GM12878 (cell line): ENCODE measurements at regions not wholly inside any gene's neighbourhood (a gene's known extent, or its start where the extent isn't known, plus 50 kb on each side); places are given as distances from the start of the nearest gene placed in this dataset.
"Not testable (repeated sequence)": the region's sequence is repeated elsewhere in the genome, so short reads cannot be mapped to it uniquely, and the experiment has no call there.

Experiments
- ATAC-seq: fragments of 200-7000 bp; cut with Tn5 transposase; 3 replicates; pipeline ENCODE4 v1.9.1; 2020; ENCODE audit warnings: mild to moderate bottlenecking, moderate library complexity
- BruUV-seq: library from RNA; stranded (reverse); fragments of 400-500 nt; replicated peaks from 2 replicates; lab custom pipeline; 2021; lab: Mats Ljungman, UMichigan
- CTCF ChIA-PET: fragments of 300-600 bp; sonication (Branson Sonifier 250); formaldehyde crosslinking; extraction: SDS; loops from one replicate; lab custom pipeline; 2021; ENCODE audit warnings: inconsistent platforms; lab: Yijun Ruan, JAX
- POLR2A ChIA-PET: fragments of 350-600 bp; formaldehyde crosslinking; extraction: SDS; loops from one replicate; lab custom pipeline; 2021; ENCODE audit warnings: inconsistent platforms; lab: Charles Lee
- RAD21 ChIA-PET: fragments of 300-600 bp; sonication (Branson Sonifier 250); formaldehyde crosslinking; loops from one replicate; lab custom pipeline; 2023; ENCODE audit warnings: antibody characterized with exemption; ENCODE audit not compliant: unreplicated experiment; lab: Charles Lee
- SMC1A ChIA-PET: fragments of 300-600 bp; sonication (Branson Sonifier 250); formaldehyde crosslinking; loops from one replicate; lab custom pipeline; 2023; ENCODE audit not compliant: unreplicated experiment, uncharacterized antibody; lab: Charles Lee
- DNase-seq: peaks from one replicate; pipeline ENCODE4 v3.0.0-alpha.2; 2011; ENCODE audit warnings: low read depth, low spot score
- FAIRE-seq: peaks from 3 replicates; lab custom pipeline; 2011; peaks lifted over from hg19 to GRCh38; lab: Jason Lieb, UNC
- H2AFZ ChIP-seq: 2 replicates; pipeline ENCODE4 v1.6.0; 2011; ENCODE audit warnings: low read depth, low read length, control low read depth; ENCODE audit not compliant: control insufficient read depth
- H3K27ac ChIP-seq: 2 replicates; pipeline ENCODE4 v1.5.1; 2011; ENCODE audit warnings: control low read depth; ENCODE audit not compliant: control insufficient read depth, insufficient read depth
- H3K27me3 ChIP-seq, 2 experiments: replicated peaks in 1 of 2; 2 replicates each; pipeline versions ENCODE4 v1.6.0 to v1.6.1; 2011; ENCODE audit warnings: low read length in 1 of 2; ENCODE audit not compliant: control insufficient read depth in 2 of 2, insufficient read depth in 2 of 2
- H3K36me3 ChIP-seq, 2 experiments: 2 replicates each; pipeline ENCODE4 v1.5.1; 2011; ENCODE audit warnings: low read length in 1 of 2; ENCODE audit not compliant: control insufficient read depth in 2 of 2, insufficient read depth in 2 of 2
- H3K4me1 ChIP-seq: 2 replicates; pipeline ENCODE4 v1.6.1; 2011; ENCODE audit warnings: mild to moderate bottlenecking, low read length, moderate library complexity, mixed read lengths; ENCODE audit not compliant: control insufficient read depth, insufficient read depth
- H3K4me2 ChIP-seq: 2 replicates; pipeline ENCODE4 v1.6.0; 2011; ENCODE audit warnings: control low read depth; ENCODE audit not compliant: control insufficient read depth, insufficient read depth
- H3K4me3 ChIP-seq: fragments of 200-600 bp; sonication (generic); 2 replicates; pipeline ENCODE4 v1.5.1; 2016
- H3K79me2 ChIP-seq: 2 replicates; pipeline ENCODE4 v1.6.0; 2011; ENCODE audit warnings: low read length; ENCODE audit not compliant: control insufficient read depth, insufficient read depth
- H3K9ac ChIP-seq: 2 replicates; pipeline ENCODE4 v1.8.0; 2011; ENCODE audit warnings: low read length, control low read depth, mixed read lengths; ENCODE audit not compliant: control insufficient read depth, insufficient read depth
- H3K9me3 ChIP-seq: replicated peaks from 3 replicates; pipeline ENCODE4 v1.5.1; 2011; ENCODE audit warnings: mild to moderate bottlenecking, low read length; ENCODE audit not compliant: control insufficient read depth, insufficient read depth
- H4K20me1 ChIP-seq: 2 replicates; pipeline ENCODE4 v1.6.0; 2011; ENCODE audit not compliant: control insufficient read depth, insufficient read depth
- ZBED1 ChIP-seq: IDR thresholded peaks from 2 replicates; pipeline ENCODE4 v1.6.1; 2016; ENCODE audit warnings: borderline replicate concordance
- WGBS: methylation state at CpG from one replicate; pipeline ENCODE4 v1.1.6; 2016; ENCODE audit warnings: low lambda C conversion rate; ENCODE audit not compliant: insufficient replicate concordance, insufficient coverage; ENCODE audit errors: missing lambda C conversion rate; 5-methylcytosine and 5-hydroxymethylcytosine counted together
- in situ Hi-C: fragments of 300-500 bp; cut with MboI; formaldehyde crosslinking; loops from 9 replicates; pipeline ENCODE4 v1.14.3; 2018; ENCODE audit warnings: mixed read lengths
- intact Hi-C: fragments of 100-400 bp; cut with micrococcal nuclease; formaldehyde crosslinking; loops from one replicate; pipeline ENCODE4 v1.14.2; 2022; ENCODE audit not compliant: unreplicated experiment

DNA sequence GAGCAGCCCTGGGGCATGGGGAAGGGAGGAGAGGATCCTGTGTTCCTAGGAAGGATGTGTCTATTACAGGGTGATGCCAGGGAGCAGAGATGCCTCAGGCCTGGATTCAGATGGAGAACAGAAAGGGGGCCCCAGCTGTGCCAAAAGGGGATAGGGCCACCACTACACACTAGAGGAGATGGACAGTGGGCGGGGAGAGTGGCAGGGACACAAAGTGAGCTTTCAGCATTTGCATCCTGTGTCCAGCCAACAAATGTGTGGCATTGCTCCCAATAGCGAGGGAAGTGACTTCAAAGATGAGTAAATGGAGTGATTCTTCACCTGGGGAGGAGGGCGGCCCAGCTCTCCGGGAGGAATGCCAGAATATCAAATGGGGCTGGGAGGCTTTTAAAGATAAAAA, 64.9 kb upstream of the WAPL start:
- TF ChIP-seq ZBED1, result no peak
- SMC1A ChIA-PET, result interaction anchor here (0.6 to 1.3 kb wide), 6 partner anchors 15 to 286 kb away, joined by 3 to 6 read pairs (median 3); no protein-coding TSS in a partner anchor
- H3K27ac ChIP-seq, result no peak overlapping the region
- FAIRE-seq, result no peak
- H4K20me1 ChIP-seq, result no peaks in the 10 kb centered on the region
- ATAC-seq, result no peak
- no peak overlapping the region for H3K4me3 ChIP-seq
- intact Hi-C loops (loop anchor here (5.0 to 10.0 kb wide), 2 partner anchors 112 to 324 kb away; no protein-coding TSS in a partner anchor), in situ Hi-C loops (no loop called here)
- no peaks in the 10 kb centered on the region for H3K79me2 ChIP-seq
- H2AFZ ChIP-seq, result no peak overlapping the region
- H3K4me2 ChIP-seq, result no peak overlapping the region
- no peaks in the 10 kb centered on the region for H3K4me1 ChIP-seq
- no peak for DNase-seq
- 33% methylated on average over 4 of the region's 4 CpGs for WGBS
- no TSS peak for BruUV-seq
- RAD21 ChIA-PET, result interaction anchor here (1.2 to 6.1 kb wide), 3 partner anchors 57 to 187 kb away, joined by 4 to 113 read pairs (median 5); no protein-coding TSS in a partner anchor
- POLR2A ChIA-PET, result interaction anchor here (1.6 kb wide), 1 partner anchor 193 kb away, joined by 3 read pairs; no protein-coding TSS in a partner anchor
- H3K9ac ChIP-seq, result no peak overlapping the region
- CTCF ChIA-PET, result interaction anchor here (0.7 to 4.4 kb wide), 8 partner anchors 10 to 325 kb away, joined by 3 to 74 read pairs (median 8); no protein-coding TSS in a partner anchor
- no peaks in the 10 kb centered on the region for H3K36me3 ChIP-seq
- H3K27me3 ChIP-seq, result no peaks in the 10 kb centered on the region
- no peaks in the 10 kb centered on the region for H3K9me3 ChIP-seq

DNA sequence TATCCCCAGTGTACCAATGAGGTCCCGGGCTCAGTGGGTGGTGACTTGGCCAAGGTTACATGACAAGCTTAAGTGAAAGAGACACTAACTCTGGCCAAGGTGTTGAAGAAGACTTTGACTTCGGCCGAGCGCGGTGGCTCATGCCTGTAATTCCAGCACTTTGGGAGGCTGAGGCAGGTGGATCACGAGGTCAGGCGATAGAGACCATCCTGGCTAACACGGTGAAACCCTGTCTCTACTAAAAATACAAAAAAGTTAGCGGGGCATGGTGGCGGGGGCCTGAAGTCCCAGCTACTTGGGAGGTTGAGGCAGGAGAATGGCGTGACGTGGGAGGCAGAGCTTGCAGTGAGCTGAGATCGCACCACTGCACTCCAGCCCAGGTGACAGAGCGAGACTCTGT, 65.6 kb upstream of the OPN4 start:
- H2AFZ ChIP-seq, H3K4me3 ChIP-seq, H3K9ac ChIP-seq, H3K79me2 ChIP-seq, ATAC-seq, H3K36me3 ChIP-seq, in situ Hi-C loops, H3K27me3 ChIP-seq, H3K4me1 ChIP-seq, BruUV-seq, H3K4me2 ChIP-seq, H3K9me3 ChIP-seq, FAIRE-seq, H3K27ac ChIP-seq, DNase-seq, H4K20me1 ChIP-seq: not testable (repeated sequence)
- intact Hi-C loops, result loop anchor here (5.0 to 10.0 kb wide), 2 partner anchors 114 to 326 kb away; no protein-coding TSS in a partner anchor
- ChIA-PET POLR2A (interaction anchor here (1.0 kb wide), 1 partner anchor 188 kb away, joined by 3 read pairs; no protein-coding TSS in a partner anchor), RAD21 (interaction anchor here (1.2 kb wide), 1 partner anchor 189 kb away, joined by 3 read pairs; no protein-coding TSS in a partner anchor), SMC1A (interaction anchor here (0.8 kb wide), 1 partner anchor 56 kb away, joined by 3 read pairs; no protein-coding TSS in a partner anchor), CTCF (interaction anchor here (0.8 kb wide), 1 partner anchor 244 kb away, joined by 3 read pairs; no protein-coding TSS in a partner anchor)
- WGBS, result 45% methylated on average over 12 of the region's 14 CpGs
